CD8-positive, alpha-beta memory T cell (primary cell): ENCODE measurements at regions not wholly inside any gene's neighbourhood (a gene's known extent, or its start where the extent isn't known, plus 50 kb on each side); places are given as distances from the start of the nearest gene placed in this dataset.
A peak's percentile ranks its signal among the peaks of the same experiment; 100 is the strongest.

Experiments used
- CTCF ChIA-PET: fragments of 350-600 bp; sonication (Branson Sonifier 250); formaldehyde crosslinking; loops from one replicate; lab custom pipeline; 2021; ENCODE audit warnings: antibody characterized with exemption; lab: Charles Lee
- POLR2A ChIA-PET: fragments of 350-600 bp; sonication (Branson Sonifier 250); formaldehyde crosslinking; loops from one replicate; lab custom pipeline; 2021; ENCODE audit warnings: antibody characterized with exemption; lab: Charles Lee
- DNase-seq, 5 donors: peaks; one replicate each; pipeline versions ENCODE4 v3.0.0 to v3.0.0-alpha.2; 2020 to 2022; ENCODE audit warnings: mixed read lengths in 1 of 5
- H3K27ac ChIP-seq: one replicate; pipeline ENCODE4 v1.7.0; 2013; ENCODE audit warnings: low read depth, mild to moderate bottlenecking, low read length, moderate library complexity
- H3K27me3 ChIP-seq: 2 replicates; pipeline ENCODE4 v1.7.0; 2013; ENCODE audit warnings: low read length, mild to moderate bottlenecking; ENCODE audit not compliant: insufficient read depth, poor library complexity, severe bottlenecking
- H3K36me3 ChIP-seq: 2 replicates; pipeline ENCODE4 v1.7.0; 2013; ENCODE audit warnings: mild to moderate bottlenecking, low read length, moderate library complexity; ENCODE audit not compliant: insufficient read depth
- H3K4me1 ChIP-seq: 2 replicates; pipeline ENCODE4 v1.7.0; 2013; ENCODE audit warnings: mild to moderate bottlenecking, low read length, moderate library complexity; ENCODE audit not compliant: insufficient read depth
- H3K4me3 ChIP-seq: 2 replicates; pipeline ENCODE4 v1.7.0; 2013; ENCODE audit warnings: mild to moderate bottlenecking, low read length
- H3K9me3 ChIP-seq: 2 replicates; pipeline ENCODE4 v1.7.0; 2013; ENCODE audit warnings: mild to moderate bottlenecking, low read length
- H3K27ac Mint-ChIP-seq, 8 donors: one replicate each; pipeline ENCODE4 v1.8.0; 2020 to 2021; ENCODE audit warnings: mixed read lengths in 8 of 8, mild to moderate bottlenecking in 6 of 8, inconsistent platforms in 3 of 8, moderate library complexity in 3 of 8
- H3K27me3 Mint-ChIP-seq, 2 donors: one replicate each; pipeline ENCODE4 v1.8.0; 2020 to 2021; ENCODE audit warnings: mixed read lengths in 2 of 2, mild to moderate bottlenecking in 1 of 2, moderate library complexity in 1 of 2
- H3K36me3 Mint-ChIP-seq, 3 donors: one replicate each; pipeline ENCODE4 v1.8.0; 2020 to 2021; ENCODE audit warnings: mixed read lengths in 3 of 3, inconsistent platforms in 1 of 3, mild to moderate bottlenecking in 1 of 3
- H3K4me1 Mint-ChIP-seq, 3 donors: one replicate each; pipeline ENCODE4 v1.8.0; 2020 to 2021; ENCODE audit warnings: mixed read lengths in 3 of 3, inconsistent platforms in 1 of 3, mild to moderate bottlenecking in 1 of 3
- H3K4me3 Mint-ChIP-seq, 7 donors: one replicate each; pipeline ENCODE4 v1.8.0; 2020 to 2021; ENCODE audit warnings: mixed read lengths in 7 of 7, mild to moderate bottlenecking in 6 of 7, moderate library complexity in 4 of 7, inconsistent platforms in 2 of 7
- H3K9me3 Mint-ChIP-seq, 5 donors: one replicate each; pipeline ENCODE4 v1.8.0; 2020 to 2022; ENCODE audit warnings: mixed read lengths in 5 of 5, mild to moderate bottlenecking in 3 of 5, moderate library complexity in 2 of 5, inconsistent platforms in 1 of 5

GRCh38 chr5:158464383-158464782, 605.4 kb upstream of the CLINT1 start:
- CTCF ChIA-PET: no interaction called here
- no peak for DNase-seq

DNA sequence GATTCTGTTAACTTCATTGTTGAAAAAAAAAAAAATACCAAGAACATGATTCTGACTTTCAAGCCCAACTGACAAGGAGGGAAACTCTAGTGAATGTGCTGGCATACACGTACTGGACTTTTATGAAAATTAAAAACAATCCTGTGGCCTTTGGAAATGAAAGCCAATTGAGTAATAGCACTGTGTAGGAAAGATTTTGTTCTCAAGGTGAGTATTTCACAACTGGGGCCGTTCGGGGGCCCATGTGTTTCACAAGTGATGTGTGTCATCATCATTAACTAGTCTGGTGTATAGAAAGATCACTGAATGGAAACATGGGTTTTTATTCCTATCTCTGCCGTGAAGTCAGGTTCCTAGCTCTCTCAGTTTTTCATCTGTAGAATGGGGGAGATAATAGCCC, 605.0 kb upstream of the CLINT1 start:
- H3K4me1 Mint-ChIP-seq: no peaks in the 10 kb centered on the region
- H3K9me3 ChIP-seq: no peaks in the 10 kb centered on the region
- no peak overlapping the region for H3K27ac ChIP-seq
- no peak for DNase-seq
- no peak overlapping the region for H3K4me3 ChIP-seq
- H3K4me3 Mint-ChIP-seq: no peak overlapping the region
- no peaks in the 10 kb centered on the region for H3K27me3 ChIP-seq
- no peaks in the 10 kb centered on the region for H3K36me3 ChIP-seq
- ChIA-PET CTCF (no interaction called here), POLR2A (no interaction called here)
- H3K27ac Mint-ChIP-seq: no peak overlapping the region
- no peaks in the 10 kb centered on the region for H3K4me1 ChIP-seq
- peaks cover 0 to 2% (median 0%) of the 10 kb centered on the region in 5 donors for H3K9me3 Mint-ChIP-seq
- H3K36me3 Mint-ChIP-seq: no peaks in the 10 kb centered on the region
- H3K27me3 Mint-ChIP-seq: peaks cover 0 to 3% of the 10 kb centered on the region in 2 donors

More at GRCh38 chr5:158464383-158464782, 605.4 kb upstream of the CLINT1 start:
- H3K4me1 Mint-ChIP-seq: no peaks in the 10 kb centered on the region
- Histone ChIP-seq H3K4me1 (no peaks in the 10 kb centered on the region), H3K27ac (no peak overlapping the region), H3K4me3 (no peak overlapping the region), H3K27me3 (no peaks in the 10 kb centered on the region), H3K9me3 (no peaks in the 10 kb centered on the region), H3K36me3 (no peaks in the 10 kb centered on the region)
- no peak overlapping the region for H3K27ac Mint-ChIP-seq
- H3K36me3 Mint-ChIP-seq: no peaks in the 10 kb centered on the region
- peaks cover 0 to 1% of the 10 kb centered on the region in 2 donors for H3K27me3 Mint-ChIP-seq
- H3K4me3 Mint-ChIP-seq: no peak overlapping the region
- POLR2A ChIA-PET: no interaction called here
- peaks cover 0 to 3% (median 0%) of the 10 kb centered on the region in 5 donors for H3K9me3 Mint-ChIP-seq

GRCh38 chr5:158463188-158463587, 604.2 kb upstream of the CLINT1 start:
- Mint-ChIP-seq H3K9me3 (no peaks in the 10 kb centered on the region), H3K4me3 (no peak overlapping the region), H3K27ac (no peak overlapping the region), H3K4me1 (no peaks in the 10 kb centered on the region), H3K27me3 (peaks cover 0 to 5% of the 10 kb centered on the region in 2 donors), H3K36me3 (no peaks in the 10 kb centered on the region)
- no peak for DNase-seq
- ChIA-PET POLR2A (no interaction called here), CTCF (interaction anchor here (0.6 kb wide), 1 partner anchor 30 kb away, joined by 3 read pairs; no protein-coding TSS in a partner anchor)
- Histone ChIP-seq H3K9me3 (no peaks in the 10 kb centered on the region), H3K4me3 (no peak overlapping the region), H3K4me1 (no peaks in the 10 kb centered on the region), H3K36me3 (no peaks in the 10 kb centered on the region), H3K27ac (no peak overlapping the region), H3K27me3 (no peaks in the 10 kb centered on the region)

GRCh38 chr5:158462349-158463114, 603.6 kb upstream of the CLINT1 start:
- ChIA-PET POLR2A (no interaction called here), CTCF (interaction anchor here (0.6 kb wide), 1 partner anchor 29 kb away, joined by 3 read pairs; no protein-coding TSS in a partner anchor)
- no peak overlapping the region for H3K4me3 ChIP-seq
- Mint-ChIP-seq H3K9me3 (no peaks in the 10 kb centered on the region), H3K27ac (no peak overlapping the region), H3K27me3 (peaks cover 0 to 5% of the 10 kb centered on the region in 2 donors), H3K4me1 (no peaks in the 10 kb centered on the region), H3K4me3 (no peak overlapping the region), H3K36me3 (no peaks in the 10 kb centered on the region)
- H3K4me1 ChIP-seq: no peaks in the 10 kb centered on the region
- no peak overlapping the region for H3K27ac ChIP-seq
- DNase-seq: no peak
- no peaks in the 10 kb centered on the region for H3K27me3 ChIP-seq
- H3K36me3 ChIP-seq: no peaks in the 10 kb centered on the region
- H3K9me3 ChIP-seq: no peaks in the 10 kb centered on the region

GRCh38 chr5:158461240-158461854, 602.4 kb upstream of the CLINT1 start:
- H3K27me3 ChIP-seq: no peaks in the 10 kb centered on the region
- Mint-ChIP-seq H3K27ac (peak overlapping the region in 1 of 8 donors; percentile 19), H3K36me3 (no peaks in the 10 kb centered on the region), H3K4me3 (no peak overlapping the region), H3K4me1 (no peaks in the 10 kb centered on the region), H3K27me3 (peaks cover 0 to 5% of the 10 kb centered on the region in 2 donors), H3K9me3 (no peaks in the 10 kb centered on the region)
- ChIA-PET POLR2A (no interaction called here), CTCF (no interaction called here)
- H3K36me3 ChIP-seq: no peaks in the 10 kb centered on the region
- no peak for DNase-seq
- no peaks in the 10 kb centered on the region for H3K4me1 ChIP-seq
- no peak overlapping the region for H3K4me3 ChIP-seq
- no peaks in the 10 kb centered on the region for H3K9me3 ChIP-seq
- H3K27ac ChIP-seq: no peak overlapping the region

DNA sequence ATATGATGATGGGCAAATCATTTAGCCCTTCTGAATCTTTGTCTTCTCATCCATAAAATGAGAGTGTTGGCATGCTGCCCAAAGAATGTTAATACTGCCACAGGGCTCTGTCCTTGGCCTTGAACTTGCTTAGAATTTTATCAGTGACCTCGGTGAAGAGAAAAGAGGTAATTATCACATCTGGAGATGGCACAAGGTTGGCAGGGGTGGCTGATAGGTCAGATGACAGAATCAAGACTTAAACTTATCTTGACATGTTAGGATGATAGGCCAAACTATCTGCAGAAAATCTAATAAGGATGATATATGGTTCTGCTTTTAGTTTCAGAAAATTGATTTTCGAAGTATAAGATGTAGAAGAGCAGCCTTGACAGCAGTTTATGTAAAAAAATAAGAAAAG, 599.1 kb upstream of the CLINT1 start:
- peaks cover 0 to 5% of the 10 kb centered on the region in 2 donors for H3K27me3 Mint-ChIP-seq
- no peaks in the 10 kb centered on the region for H3K27me3 ChIP-seq
- CTCF ChIA-PET: no interaction called here
- no peaks in the 10 kb centered on the region for H3K36me3 Mint-ChIP-seq
- POLR2A ChIA-PET: no interaction called here
- no peak overlapping the region for H3K27ac ChIP-seq
- no peak overlapping the region for H3K4me3 ChIP-seq
- H3K4me3 Mint-ChIP-seq: no peak overlapping the region
- H3K4me1 Mint-ChIP-seq: no peaks in the 10 kb centered on the region
- H3K4me1 ChIP-seq: no peaks in the 10 kb centered on the region
- no peaks in the 10 kb centered on the region for H3K9me3 Mint-ChIP-seq
- H3K9me3 ChIP-seq: no peaks in the 10 kb centered on the region
- DNase-seq: no peak
- no peaks in the 10 kb centered on the region for H3K36me3 ChIP-seq
- no peak overlapping the region for H3K27ac Mint-ChIP-seq

DNA sequence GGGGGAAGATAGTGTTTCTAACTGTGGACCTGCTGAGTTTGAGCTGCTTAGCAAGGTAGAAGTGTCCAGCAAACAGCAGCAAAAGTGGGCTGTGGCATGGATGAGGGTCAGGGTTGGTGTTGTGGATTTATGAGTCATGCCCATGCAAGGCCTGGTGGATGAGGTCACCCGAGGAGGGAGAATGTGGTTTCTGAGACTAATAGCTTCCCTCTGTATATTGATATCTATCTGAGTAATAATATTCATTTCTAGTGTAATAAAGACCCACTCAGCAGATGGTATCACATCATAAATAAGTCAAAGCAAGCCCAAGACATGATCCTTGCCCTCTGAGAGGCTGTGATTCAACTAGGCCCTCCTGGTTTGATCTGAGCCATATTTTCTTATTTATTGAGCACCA, 597.8 kb upstream of the CLINT1 start:
- ChIA-PET POLR2A (no interaction called here), CTCF (no interaction called here)
- Histone ChIP-seq H3K27me3 (no peaks in the 10 kb centered on the region), H3K9me3 (no peaks in the 10 kb centered on the region), H3K4me1 (no peaks in the 10 kb centered on the region), H3K27ac (no peak overlapping the region), H3K4me3 (no peak overlapping the region), H3K36me3 (no peaks in the 10 kb centered on the region)
- Mint-ChIP-seq H3K4me3 (no peak overlapping the region), H3K36me3 (no peaks in the 10 kb centered on the region), H3K4me1 (no peaks in the 10 kb centered on the region), H3K9me3 (no peaks in the 10 kb centered on the region), H3K27me3 (peaks cover 0 to 3% of the 10 kb centered on the region in 2 donors), H3K27ac (no peak overlapping the region)
- DNase-seq: no peak

DNA sequence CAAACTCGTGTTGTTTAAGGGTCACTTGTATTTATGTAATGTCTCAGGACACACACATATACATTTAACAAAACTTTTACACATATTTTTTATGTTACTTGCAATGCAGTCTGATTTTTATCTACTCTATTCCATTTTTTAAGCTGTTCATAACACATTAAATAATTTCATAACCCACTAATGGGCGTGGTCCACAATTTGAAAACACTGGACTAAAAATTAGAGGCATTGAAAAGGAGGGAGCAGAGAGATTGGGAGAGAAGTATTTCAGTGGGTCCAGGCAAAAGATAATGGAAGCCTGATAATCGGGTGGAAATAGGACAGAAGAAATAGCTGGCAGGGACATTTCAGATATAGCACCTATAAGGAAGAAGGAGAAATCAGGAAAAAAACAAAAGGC, 597.3 kb upstream of the CLINT1 start:
- H3K4me3 Mint-ChIP-seq: no peak overlapping the region
- no peak for DNase-seq
- H3K36me3 ChIP-seq: no peaks in the 10 kb centered on the region
- H3K36me3 Mint-ChIP-seq: no peaks in the 10 kb centered on the region
- H3K27ac ChIP-seq: no peak overlapping the region
- H3K27ac Mint-ChIP-seq: no peak overlapping the region
- ChIA-PET CTCF (no interaction called here), POLR2A (no interaction called here)
- peaks cover 0 to 3% of the 10 kb centered on the region in 2 donors for H3K27me3 Mint-ChIP-seq
- H3K4me1 Mint-ChIP-seq: no peaks in the 10 kb centered on the region
- H3K27me3 ChIP-seq: no peaks in the 10 kb centered on the region
- H3K9me3 ChIP-seq: no peaks in the 10 kb centered on the region
- no peaks in the 10 kb centered on the region for H3K9me3 Mint-ChIP-seq
- no peaks in the 10 kb centered on the region for H3K4me1 ChIP-seq
- no peak overlapping the region for H3K4me3 ChIP-seq
